ENCODE measurements at regions not wholly inside any gene's neighbourhood (a gene's known extent, or its start where the extent isn't known, plus 50 kb on each side); places are given as distances from the start of the nearest gene placed in this dataset.
A peak's percentile ranks its signal among the peaks of the same experiment; 100 is the strongest.

DNA sequence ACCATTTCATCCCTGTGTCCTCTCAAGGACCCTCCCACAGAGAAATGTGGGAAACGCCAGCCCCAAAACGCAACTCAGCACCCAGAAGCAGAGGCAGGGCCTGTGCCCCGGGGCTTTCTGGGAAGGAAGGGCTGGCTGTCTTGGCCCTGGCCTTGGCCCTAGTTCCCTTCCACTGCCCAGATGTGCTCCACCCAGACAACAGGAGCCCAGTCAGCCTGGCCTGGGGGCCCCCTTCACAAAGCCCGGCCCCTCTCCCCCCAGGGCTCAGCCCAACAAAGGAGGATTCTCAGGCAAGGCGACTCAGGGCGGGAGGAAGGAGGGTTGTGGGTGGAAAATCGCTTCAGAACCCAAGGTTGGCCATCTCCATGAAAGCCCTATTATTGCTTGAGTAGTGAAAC lies 82.5 kb downstream of the PJA1 start:
- TF ChIP-seq, protein P1, sequence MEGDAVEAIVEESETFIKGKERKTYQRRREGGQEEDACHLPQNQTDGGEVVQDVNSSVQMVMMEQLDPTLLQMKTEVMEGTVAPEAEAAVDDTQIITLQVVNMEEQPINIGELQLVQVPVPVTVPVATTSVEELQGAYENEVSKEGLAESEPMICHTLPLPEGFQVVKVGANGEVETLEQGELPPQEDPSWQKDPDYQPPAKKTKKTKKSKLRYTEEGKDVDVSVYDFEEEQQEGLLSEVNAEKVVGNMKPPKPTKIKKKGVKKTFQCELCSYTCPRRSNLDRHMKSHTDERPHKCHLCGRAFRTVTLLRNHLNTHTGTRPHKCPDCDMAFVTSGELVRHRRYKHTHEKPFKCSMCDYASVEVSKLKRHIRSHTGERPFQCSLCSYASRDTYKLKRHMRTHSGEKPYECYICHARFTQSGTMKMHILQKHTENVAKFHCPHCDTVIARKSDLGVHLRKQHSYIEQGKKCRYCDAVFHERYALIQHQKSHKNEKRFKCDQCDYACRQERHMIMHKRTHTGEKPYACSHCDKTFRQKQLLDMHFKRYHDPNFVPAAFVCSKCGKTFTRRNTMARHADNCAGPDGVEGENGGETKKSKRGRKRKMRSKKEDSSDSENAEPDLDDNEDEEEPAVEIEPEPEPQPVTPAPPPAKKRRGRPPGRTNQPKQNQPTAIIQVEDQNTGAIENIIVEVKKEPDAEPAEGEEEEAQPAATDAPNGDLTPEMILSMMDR (IDR thresholded peaks at IDR 0.05): no peak
- peak overlapping the region; percentile 18 for H3K4me2 ChIP-seq (ENCODE audit: low read length)
- no peak overlapping the region for H2AFZ ChIP-seq
- H3K4me1 ChIP-seq: peaks cover 45% of the 10 kb centered on the region
- H3K27me3 ChIP-seq (ENCODE audit: control insufficient read depth, insufficient read depth, low read length): no peaks in the 10 kb centered on the region
- no peaks in the 10 kb centered on the region for H3K36me3 ChIP-seq (ENCODE audit: control insufficient read depth, insufficient read depth, low read length)
- H3K9me3 ChIP-seq (ENCODE audit: control insufficient read depth, low read length): no peaks in the 10 kb centered on the region
- no peak overlapping the region for H3K4me3 ChIP-seq (ENCODE audit: low read depth, low read length)
- H3K79me2 ChIP-seq: no peaks in the 10 kb centered on the region
- peak overlapping the region; percentile 61 for H3K9ac ChIP-seq
- H3K27ac ChIP-seq: peak overlapping the region; percentile 99

DNA sequence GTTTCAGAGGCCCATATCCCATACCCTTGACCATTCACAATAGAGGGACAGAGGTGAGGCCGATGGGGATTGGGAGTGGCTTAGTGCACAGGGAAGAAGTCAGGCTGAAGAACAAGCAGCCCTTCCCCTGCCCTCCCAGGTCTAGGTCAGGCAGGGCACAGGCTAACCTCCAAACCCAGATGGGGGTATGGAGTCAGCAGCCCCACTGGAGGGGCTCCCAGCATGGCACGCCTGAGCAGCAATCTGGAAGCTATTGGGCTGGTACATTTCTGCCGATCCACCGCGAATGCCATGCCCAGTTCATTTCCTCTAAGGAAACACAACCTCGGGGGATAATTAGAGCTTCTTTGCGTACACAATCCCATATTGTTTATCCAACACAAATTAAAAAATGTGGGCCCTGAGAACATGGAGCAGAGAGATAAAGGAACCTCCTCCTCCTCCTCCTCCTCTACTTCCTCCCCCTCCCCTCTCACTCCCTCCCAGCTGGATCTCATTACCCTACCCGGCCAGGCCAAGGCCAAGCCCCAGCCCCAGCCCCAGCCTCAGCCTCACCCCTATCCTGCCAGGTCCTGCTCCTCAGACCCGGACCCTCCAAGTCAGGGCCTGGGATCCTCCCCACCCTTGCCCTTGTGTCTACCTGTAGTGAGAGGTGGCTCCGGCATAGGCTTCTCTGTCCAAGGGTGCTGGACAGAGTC lies 83.0 kb downstream of the PJA1 start:
- TF ChIP-seq, protein P1 (IDR thresholded peaks at IDR 0.05): no peak
- H3K9ac ChIP-seq: no peak overlapping the region
- H2AFZ ChIP-seq: no peak overlapping the region
- no peaks in the 10 kb centered on the region for H3K9me3 ChIP-seq (ENCODE audit: control insufficient read depth, low read length)
- peak overlapping the region; percentile 18 for H3K4me2 ChIP-seq (ENCODE audit: low read length)
- H3K27ac ChIP-seq: peak overlapping the region; percentile 99
- no peaks in the 10 kb centered on the region for H3K79me2 ChIP-seq
- H3K27me3 ChIP-seq (ENCODE audit: control insufficient read depth, insufficient read depth, low read length): no peaks in the 10 kb centered on the region
- H3K36me3 ChIP-seq (ENCODE audit: control insufficient read depth, insufficient read depth, low read length): no peaks in the 10 kb centered on the region
- peaks cover 45% of the 10 kb centered on the region for H3K4me1 ChIP-seq
- H3K4me3 ChIP-seq (ENCODE audit: low read depth, low read length): peak overlapping the region; percentile 11

DNA sequence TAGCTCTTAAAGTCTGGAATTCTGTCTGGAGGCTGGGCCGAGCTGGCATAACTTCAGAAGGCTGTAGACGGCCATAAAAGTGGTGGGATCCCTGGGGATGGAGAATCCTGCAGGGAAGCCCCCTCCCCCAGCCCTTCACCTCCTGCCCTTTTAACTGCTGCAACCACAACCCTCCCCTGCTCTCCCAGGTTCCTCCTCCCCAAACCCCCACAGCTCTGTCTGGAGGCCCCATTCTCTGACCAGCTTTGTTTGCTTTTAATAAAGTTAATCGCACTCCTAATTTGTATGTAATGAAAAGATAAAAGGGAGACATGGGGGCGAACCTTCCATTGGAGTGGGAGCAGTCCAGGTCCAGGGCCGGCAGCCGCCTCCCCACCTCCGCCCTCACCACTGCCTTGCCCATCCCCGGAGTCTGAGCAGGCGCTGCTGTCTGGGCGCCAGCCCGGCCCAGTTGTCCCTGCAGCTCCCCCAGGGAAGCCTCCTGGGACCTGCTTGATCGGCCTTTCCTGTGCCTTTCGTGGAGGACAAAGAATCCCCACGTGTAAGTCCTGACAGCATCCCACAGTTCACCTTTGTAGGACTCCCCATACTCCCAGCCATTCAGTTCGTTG lies 84.3 kb downstream of the PJA1 start:
- H3K27ac ChIP-seq: peak overlapping the region; percentile 99
- H3K9me3 ChIP-seq (ENCODE audit: control insufficient read depth, low read length): no peaks in the 10 kb centered on the region
- H3K36me3 ChIP-seq (ENCODE audit: control insufficient read depth, insufficient read depth, low read length): no peaks in the 10 kb centered on the region
- no peak overlapping the region for H3K4me3 ChIP-seq (ENCODE audit: low read depth, low read length)
- no peak overlapping the region for H3K4me2 ChIP-seq (ENCODE audit: low read length)
- H3K79me2 ChIP-seq: no peaks in the 10 kb centered on the region
- TF ChIP-seq, protein P1 (IDR thresholded peaks at IDR 0.05): no peak
- H2AFZ ChIP-seq: no peak overlapping the region
- no peaks in the 10 kb centered on the region for H3K27me3 ChIP-seq (ENCODE audit: control insufficient read depth, insufficient read depth, low read length)
- peaks cover 42% of the 10 kb centered on the region for H3K4me1 ChIP-seq
- H3K9ac ChIP-seq: no peak overlapping the region

DNA sequence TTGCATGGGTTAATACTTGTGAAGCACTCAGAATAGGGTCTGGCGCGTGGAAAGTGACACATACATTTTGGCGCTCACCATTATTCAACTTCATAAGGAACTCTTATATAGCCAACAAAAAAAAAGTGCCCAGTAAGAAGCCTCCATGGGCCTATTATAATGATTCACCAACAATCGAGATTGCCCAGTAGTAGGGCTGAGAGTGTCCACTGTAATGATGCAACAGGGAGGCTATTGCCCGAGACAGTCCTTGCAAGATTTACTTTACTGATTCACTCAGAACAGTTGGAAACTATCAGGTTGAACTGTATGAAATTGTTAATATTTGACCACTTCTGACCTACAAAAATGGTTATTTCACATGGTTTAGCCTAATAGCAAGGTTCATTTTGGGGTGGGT lies 86.0 kb downstream of the PJA1 start:
- H3K9me3 ChIP-seq (ENCODE audit: control insufficient read depth, low read length): no peaks in the 10 kb centered on the region
- H3K4me3 ChIP-seq (ENCODE audit: low read depth, low read length): no peak overlapping the region
- peaks cover 27% of the 10 kb centered on the region for H3K4me1 ChIP-seq
- TF ChIP-seq, protein P1 (IDR thresholded peaks at IDR 0.05): no peak
- no peaks in the 10 kb centered on the region for H3K27me3 ChIP-seq (ENCODE audit: control insufficient read depth, insufficient read depth, low read length)
- peak overlapping the region; percentile 99 for H3K27ac ChIP-seq
- no peaks in the 10 kb centered on the region for H3K79me2 ChIP-seq
- H3K9ac ChIP-seq: no peak overlapping the region
- H3K36me3 ChIP-seq (ENCODE audit: control insufficient read depth, insufficient read depth, low read length): no peaks in the 10 kb centered on the region
- H2AFZ ChIP-seq: no peak overlapping the region
- no peak overlapping the region for H3K4me2 ChIP-seq (ENCODE audit: low read length)

Data from parathyroid adenoma (tissue), 2 donors.